Skeletal muscle tissue (tissue), 3 donors: ENCODE measurements at regions not wholly inside any gene's neighbourhood (a gene's known extent, or its start where the extent isn't known, plus 50 kb on each side); places are given as distances from the start of the nearest gene placed in this dataset.

Experiments
- H3K27ac ChIP-seq: one replicate; pipeline ENCODE4 v1.7.0; 2013; ENCODE audit warnings: mild to moderate bottlenecking, low read depth, low read length, inconsistent platforms
- H3K27me3 ChIP-seq, 3 donors: one replicate each; pipeline ENCODE4 v1.7.0; 2013; ENCODE audit warnings: low read length in 3 of 3; ENCODE audit not compliant: control insufficient read depth in 3 of 3, insufficient read depth in 3 of 3
- H3K36me3 ChIP-seq, 3 donors: one replicate each; pipeline ENCODE4 v1.7.0; 2013; ENCODE audit warnings: low read length in 3 of 3; ENCODE audit not compliant: control insufficient read depth in 3 of 3, insufficient read depth in 3 of 3
- H3K4me1 ChIP-seq, 3 donors: one replicate each; pipeline ENCODE4 v1.7.0; 2013; ENCODE audit warnings: low read length in 3 of 3, mild to moderate bottlenecking in 3 of 3; ENCODE audit not compliant: control insufficient read depth in 3 of 3, insufficient read depth in 3 of 3
- H3K4me3 ChIP-seq, 3 donors: one replicate each; pipeline ENCODE4 v1.7.0; 2013; ENCODE audit warnings: low read length in 3 of 3
- H3K9ac ChIP-seq, 3 donors: one replicate each; pipeline ENCODE4 v1.7.0; 2013; ENCODE audit warnings: low read length in 3 of 3, mild to moderate bottlenecking in 3 of 3, moderate library complexity in 2 of 3, low read depth in 1 of 3
- H3K9me3 ChIP-seq, 3 donors: one replicate each; pipeline ENCODE4 v1.7.0; 2013; ENCODE audit warnings: low read length in 3 of 3; ENCODE audit not compliant: control insufficient read depth in 3 of 3
- donor health status: Osteomylitis.

DNA sequence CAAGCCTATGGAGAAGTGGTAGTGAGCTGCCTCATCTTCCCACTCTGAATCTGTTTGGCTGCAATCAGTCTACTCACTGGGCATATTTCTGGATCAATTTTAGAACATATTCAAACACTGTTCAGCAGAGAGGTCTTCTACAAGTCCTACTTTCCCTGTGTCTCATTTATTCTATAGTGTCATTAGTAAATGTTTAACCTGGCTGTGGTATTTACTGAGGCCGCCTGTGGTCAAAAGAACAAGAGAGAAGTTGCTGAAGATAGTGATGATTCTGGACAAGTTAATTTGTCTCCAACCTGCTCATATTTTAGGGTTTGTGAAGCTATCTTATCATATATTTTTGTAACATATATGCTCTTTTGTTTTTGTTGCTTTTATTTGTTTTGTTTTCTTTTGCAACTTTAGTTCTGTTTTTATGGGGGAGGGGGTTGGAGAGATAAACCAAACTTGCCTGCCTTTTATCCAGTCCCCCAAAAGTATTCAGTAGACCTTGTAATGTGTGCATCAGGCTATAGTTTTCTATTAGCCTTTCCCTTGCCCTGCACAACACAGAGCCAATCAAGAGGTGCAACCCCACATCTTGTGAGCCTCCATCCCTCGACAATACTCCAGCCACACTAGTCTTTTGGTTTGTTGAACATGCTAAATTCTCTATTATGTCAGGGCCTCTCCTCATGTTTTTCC is 362.8 kb upstream of the MBL2 start:
- Histone ChIP-seq H3K9ac (no peak overlapping the region), H3K36me3 (no peaks in the 10 kb centered on the region), H3K9me3 (no peaks in the 10 kb centered on the region), H3K27ac (no peak overlapping the region), H3K4me3 (no peak overlapping the region), H3K4me1 (no peaks in the 10 kb centered on the region), H3K27me3 (no peaks in the 10 kb centered on the region)

DNA sequence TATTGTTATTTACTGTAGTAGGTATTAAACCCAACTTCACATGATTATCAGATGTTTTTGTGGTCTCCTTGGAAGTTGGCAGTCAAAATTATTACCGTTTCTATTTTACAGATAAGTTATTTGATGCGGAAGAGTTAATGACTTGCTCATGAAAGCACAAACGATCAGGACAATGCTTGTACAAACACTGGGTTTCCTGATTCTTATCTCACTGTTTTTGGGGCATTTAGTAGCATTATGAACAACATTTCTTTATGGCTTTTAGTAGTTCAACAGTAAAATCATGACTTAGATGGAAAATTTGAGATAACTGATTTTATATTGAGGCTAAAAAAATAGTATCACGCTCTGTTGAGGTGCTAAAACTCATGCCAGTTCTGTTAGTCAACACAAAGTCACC is 361.5 kb upstream of the MBL2 start:
- Histone ChIP-seq H3K27me3 (no peaks in the 10 kb centered on the region), H3K27ac (no peak overlapping the region), H3K36me3 (no peaks in the 10 kb centered on the region), H3K9me3 (no peaks in the 10 kb centered on the region), H3K9ac (no peak overlapping the region), H3K4me1 (no peaks in the 10 kb centered on the region), H3K4me3 (no peak overlapping the region)

DNA sequence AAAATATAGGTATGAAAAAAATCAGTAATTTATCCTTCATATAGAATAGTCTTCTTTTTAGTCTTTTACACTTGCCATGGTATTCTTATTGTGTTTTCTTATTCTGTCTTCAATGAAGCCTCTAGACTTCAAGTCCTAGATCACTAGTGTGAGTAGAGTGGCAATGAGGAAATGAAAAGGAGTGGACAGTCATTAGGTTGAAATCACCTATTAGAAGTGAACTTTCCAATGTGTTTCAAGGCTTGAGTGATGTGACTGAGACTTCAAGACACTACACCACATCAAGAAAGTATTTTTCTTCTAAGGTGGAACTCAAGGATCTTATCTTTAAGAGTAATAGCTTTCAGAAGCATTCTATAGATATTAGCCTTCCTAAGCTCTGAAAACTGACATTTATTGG is 357.8 kb upstream of the MBL2 start:
- no peaks in the 10 kb centered on the region for H3K27me3 ChIP-seq
- no peak overlapping the region for H3K9ac ChIP-seq
- H3K27ac ChIP-seq = no peak overlapping the region
- no peaks in the 10 kb centered on the region for H3K4me1 ChIP-seq
- no peaks in the 10 kb centered on the region for H3K9me3 ChIP-seq
- H3K36me3 ChIP-seq = no peaks in the 10 kb centered on the region
- no peak overlapping the region for H3K4me3 ChIP-seq

DNA sequence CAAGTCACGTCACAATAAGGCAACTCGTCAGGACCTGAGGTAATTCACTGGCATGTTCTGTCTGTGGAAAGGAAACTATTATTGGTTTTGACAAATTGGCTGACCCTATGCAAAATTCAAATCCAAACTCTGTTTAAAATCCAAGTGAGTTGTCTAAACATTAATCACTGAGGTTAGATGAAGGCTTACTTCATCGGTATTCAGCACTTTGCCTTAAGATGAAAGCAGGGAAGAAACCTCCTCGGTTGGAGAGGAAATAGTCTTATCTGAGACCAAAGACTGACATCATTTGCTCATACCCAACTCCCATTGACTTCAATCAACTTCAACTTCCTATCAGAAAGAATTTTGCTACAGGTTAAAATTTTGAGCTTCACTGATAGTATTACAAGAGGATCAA is 355.1 kb upstream of the MBL2 start:
- H3K4me1 ChIP-seq = no peaks in the 10 kb centered on the region
- no peak overlapping the region for H3K4me3 ChIP-seq
- H3K27me3 ChIP-seq = no peaks in the 10 kb centered on the region
- no peak overlapping the region for H3K9ac ChIP-seq
- no peaks in the 10 kb centered on the region for H3K36me3 ChIP-seq
- no peak overlapping the region for H3K27ac ChIP-seq
- H3K9me3 ChIP-seq = no peaks in the 10 kb centered on the region

DNA sequence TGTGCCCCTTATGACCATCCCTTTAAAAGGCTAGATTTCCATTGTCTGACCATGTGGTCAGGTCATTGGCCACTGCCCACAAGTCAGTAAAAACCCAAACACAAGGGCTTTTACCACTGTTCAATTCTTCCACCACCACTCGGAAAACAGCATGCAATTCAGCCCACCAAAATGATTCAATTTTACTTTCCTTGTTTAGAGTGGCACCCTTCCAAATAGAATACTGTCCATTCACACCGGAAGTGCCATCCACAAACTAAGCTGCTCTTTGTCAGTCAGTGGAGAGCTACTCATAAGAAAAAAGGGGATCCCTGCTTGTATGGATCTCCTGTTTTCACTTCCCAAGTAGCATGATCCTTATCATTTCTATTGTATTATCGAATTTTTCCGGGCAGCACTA is 350.7 kb upstream of the MBL2 start:
- Histone ChIP-seq H3K9ac (no peak overlapping the region), H3K9me3 (no peaks in the 10 kb centered on the region), H3K36me3 (no peaks in the 10 kb centered on the region)

DNA sequence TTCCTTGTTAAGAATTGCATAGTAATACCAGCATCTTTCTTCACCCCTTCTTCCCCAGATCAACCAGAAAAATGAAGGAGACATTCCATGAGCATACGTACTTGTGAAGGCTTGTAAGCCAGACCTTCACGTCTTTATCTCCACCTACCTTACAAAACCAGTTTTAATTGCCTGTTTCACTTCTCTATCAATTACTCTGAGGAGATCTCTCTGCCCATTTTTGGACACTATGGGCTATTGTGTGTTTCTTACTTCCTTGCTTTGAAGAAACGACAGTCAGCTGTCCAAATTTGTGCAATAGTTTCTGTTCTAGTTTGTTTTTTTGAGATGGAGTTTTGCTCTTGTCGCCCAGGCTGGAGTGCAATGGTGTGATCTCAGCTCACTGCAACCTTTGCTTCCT is 349.7 kb upstream of the MBL2 start:
- Histone ChIP-seq H3K27me3 (no peaks in the 10 kb centered on the region), H3K9me3 (no peaks in the 10 kb centered on the region), H3K27ac (no peak overlapping the region), H3K4me3 (no peak overlapping the region), H3K36me3 (no peaks in the 10 kb centered on the region), H3K4me1 (no peaks in the 10 kb centered on the region), H3K9ac (no peak overlapping the region)

More for the DNA sequence above, 350.7 kb upstream of the MBL2 start:
- Histone ChIP-seq H3K4me3 (no peak overlapping the region), H3K4me1 (no peaks in the 10 kb centered on the region), H3K27ac (no peak overlapping the region), H3K27me3 (no peaks in the 10 kb centered on the region)

DNA sequence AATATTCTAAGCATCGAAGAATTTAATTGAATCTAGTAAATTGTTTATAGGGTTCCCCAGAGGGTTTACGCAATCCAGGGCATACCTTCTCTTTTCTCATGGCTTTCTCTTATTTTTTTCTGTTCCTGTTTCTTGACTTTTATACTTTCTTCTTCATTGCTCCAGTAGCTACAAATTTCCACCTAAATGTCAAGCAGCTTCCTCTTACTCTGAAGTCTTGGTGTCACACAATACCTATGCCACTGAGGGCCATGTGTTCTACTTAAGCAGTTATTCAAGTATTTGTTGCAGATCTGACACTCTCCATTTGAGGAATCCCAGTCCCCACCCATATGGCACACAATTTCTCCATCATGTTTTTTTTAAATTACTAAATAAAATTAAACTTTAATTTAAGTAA is 343.1 kb upstream of the MBL2 start:
- no peaks in the 10 kb centered on the region for H3K36me3 ChIP-seq
- H3K27me3 ChIP-seq = no peaks in the 10 kb centered on the region
- no peak overlapping the region for H3K4me3 ChIP-seq
- H3K4me1 ChIP-seq = no peaks in the 10 kb centered on the region
- no peaks in the 10 kb centered on the region for H3K9me3 ChIP-seq
- no peak overlapping the region for H3K9ac ChIP-seq
- no peak overlapping the region for H3K27ac ChIP-seq

DNA sequence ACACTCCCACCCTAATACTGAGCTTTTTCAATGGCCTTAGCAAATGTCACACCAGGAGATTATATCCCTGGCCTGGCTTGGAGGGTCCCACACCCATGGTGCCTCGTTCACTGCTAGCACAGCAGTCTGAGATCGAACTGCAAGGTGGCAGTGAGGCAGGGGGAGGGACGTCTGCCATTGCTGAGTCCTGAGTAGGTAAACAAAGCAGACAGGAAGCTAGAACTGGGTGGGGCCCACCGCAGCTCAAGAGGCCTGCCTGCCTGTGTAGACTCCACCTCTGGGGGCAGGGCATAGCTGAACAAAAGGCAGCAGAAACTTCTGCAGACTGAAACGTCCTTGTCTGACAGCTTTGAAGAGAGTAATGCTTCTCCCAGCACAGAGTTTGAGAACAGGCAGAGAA is 338.9 kb upstream of the MBL2 start:
- H3K4me3 ChIP-seq = no peak overlapping the region
- no peak overlapping the region for H3K9ac ChIP-seq
- no peaks in the 10 kb centered on the region for H3K9me3 ChIP-seq
- no peaks in the 10 kb centered on the region for H3K27me3 ChIP-seq
- no peaks in the 10 kb centered on the region for H3K36me3 ChIP-seq
- H3K4me1 ChIP-seq = no peaks in the 10 kb centered on the region
- no peak overlapping the region for H3K27ac ChIP-seq

DNA sequence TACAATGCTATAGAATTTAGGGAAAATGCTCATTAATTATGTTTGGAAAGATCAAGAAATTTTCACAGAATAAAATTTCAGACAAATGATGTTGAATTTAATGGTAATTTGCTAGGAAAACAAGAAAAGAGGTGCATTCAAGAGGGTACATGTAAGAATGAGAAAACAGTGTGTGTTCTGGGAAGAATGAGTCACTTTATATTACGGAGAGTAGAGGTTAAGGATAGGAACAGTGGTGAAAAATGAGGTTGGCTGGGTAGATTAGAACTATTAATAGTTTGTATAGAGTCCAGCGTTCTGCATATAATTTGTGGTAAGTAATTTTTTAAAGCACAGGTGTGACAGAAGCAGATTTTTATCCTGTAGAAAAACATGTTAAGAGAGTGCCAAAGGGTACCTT is 336.7 kb upstream of the MBL2 start:
- Histone ChIP-seq H3K4me1 (no peaks in the 10 kb centered on the region), H3K36me3 (no peaks in the 10 kb centered on the region), H3K9ac (no peak overlapping the region), H3K4me3 (no peak overlapping the region), H3K9me3 (no peaks in the 10 kb centered on the region), H3K27me3 (no peaks in the 10 kb centered on the region), H3K27ac (no peak overlapping the region)

DNA sequence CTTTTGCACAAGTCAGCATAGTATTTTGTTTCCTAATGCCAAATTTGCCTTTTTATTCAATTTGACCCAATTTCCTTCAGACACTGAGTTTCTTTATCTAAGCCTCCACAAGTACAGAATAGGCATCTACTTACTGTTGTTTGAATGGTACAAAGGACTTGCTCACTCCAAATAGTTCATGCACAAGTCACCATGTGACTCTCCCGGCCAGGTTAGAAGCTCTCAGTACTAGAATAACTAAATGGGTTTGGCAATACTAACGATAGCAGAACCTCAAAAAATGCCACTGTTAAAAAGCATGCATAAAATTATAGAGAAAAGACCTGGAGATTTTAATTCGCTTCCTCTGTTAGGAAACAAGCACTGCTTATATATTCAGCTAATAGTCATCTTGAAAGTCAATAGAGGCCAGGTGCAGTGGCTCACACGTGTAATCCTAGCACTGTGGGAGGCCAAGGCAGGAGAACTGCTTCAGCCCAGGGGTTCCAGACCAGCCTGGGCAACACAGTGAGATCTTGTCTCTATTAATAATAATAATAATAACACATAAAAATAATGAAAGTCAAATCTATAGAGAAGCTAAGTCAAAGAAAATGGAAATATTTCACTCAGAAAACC is 335.8 kb upstream of the MBL2 start:
- Histone ChIP-seq H3K9ac (no peak overlapping the region), H3K4me3 (no peak overlapping the region), H3K4me1 (no peaks in the 10 kb centered on the region), H3K9me3 (no peaks in the 10 kb centered on the region), H3K27ac (no peak overlapping the region), H3K27me3 (no peaks in the 10 kb centered on the region), H3K36me3 (no peaks in the 10 kb centered on the region)
